H9 (cell line): ENCODE measurements at regions not wholly inside any gene's neighbourhood (a gene's known extent, or its start where the extent isn't known, plus 50 kb on each side); places are given as distances from the start of the nearest gene placed in this dataset.

Experiments used
- DNase-seq: peaks from one replicate; pipeline ENCODE4 v3.0.0-alpha.2; 2017
- H2AFZ ChIP-seq: one replicate; pipeline ENCODE4 v1.6.1; 2013; ENCODE audit warnings: mild to moderate bottlenecking, low read length, control low read depth, moderate library complexity
- H2AK5ac ChIP-seq: 2 replicates; pipeline ENCODE4 v1.6.1; 2013; ENCODE audit warnings: low read length, control low read depth, mixed read lengths; ENCODE audit not compliant: insufficient read length
- H2BK120ac ChIP-seq: one replicate; pipeline ENCODE4 v1.6.1; 2013; ENCODE audit warnings: low read depth, mild to moderate bottlenecking, low read length, control low read depth, inconsistent platforms; ENCODE audit not compliant: poor library complexity, severe bottlenecking
- H2BK12ac ChIP-seq: 2 replicates; pipeline ENCODE4 v1.6.1; 2013; ENCODE audit warnings: low read length, control low read depth, mixed read lengths, low read depth; ENCODE audit not compliant: insufficient read length
- H2BK15ac ChIP-seq: 2 replicates; pipeline ENCODE4 v1.6.1; 2013; ENCODE audit warnings: low read depth, low read length, control low read depth
- H2BK20ac ChIP-seq: one replicate; pipeline ENCODE4 v1.6.1; 2013; ENCODE audit warnings: low read depth, mild to moderate bottlenecking, low read length, control low read depth, inconsistent platforms; ENCODE audit not compliant: poor library complexity, severe bottlenecking
- H2BK5ac ChIP-seq: 2 replicates; pipeline ENCODE4 v1.6.1; 2013; ENCODE audit warnings: low read length, control low read depth, mixed read lengths; ENCODE audit not compliant: insufficient read length
- H3K14ac ChIP-seq: 2 replicates; pipeline ENCODE4 v1.6.1; 2013; ENCODE audit warnings: low read length, control low read depth; ENCODE audit not compliant: insufficient read depth
- H3K18ac ChIP-seq: 2 replicates; pipeline ENCODE4 v1.6.1; 2013; ENCODE audit warnings: low read depth, mild to moderate bottlenecking, mixed read lengths, low read length, control low read depth; ENCODE audit not compliant: insufficient read length
- H3K23ac ChIP-seq: 2 replicates; pipeline ENCODE4 v1.6.1; 2013; ENCODE audit warnings: low read length, control low read depth, mixed read lengths, low read depth; ENCODE audit not compliant: insufficient read length
- H3K23me2 ChIP-seq: 2 replicates; pipeline ENCODE4 v1.6.1; 2013; ENCODE audit warnings: low read depth, mild to moderate bottlenecking, mixed read lengths, low read length, control low read depth; ENCODE audit not compliant: insufficient read length, poor library complexity, severe bottlenecking
- H3K27ac ChIP-seq: 2 replicates; pipeline ENCODE4 v1.5.1; 2013; ENCODE audit warnings: low read length, control low read depth, mixed read lengths, low read depth; ENCODE audit not compliant: insufficient read length
- H3K27me3 ChIP-seq: 2 replicates; pipeline ENCODE4 v1.6.1; 2013; ENCODE audit warnings: low read length, control low read depth, inconsistent platforms; ENCODE audit not compliant: insufficient read depth
- H3K4ac ChIP-seq: 2 replicates; pipeline ENCODE4 v1.6.1; 2013; ENCODE audit warnings: low read depth, mild to moderate bottlenecking, control low read depth, inconsistent platforms, low read length, moderate library complexity
- H3K4me1 ChIP-seq: 2 replicates; pipeline ENCODE4 v1.6.1; 2013; ENCODE audit warnings: low read length, control low read depth, inconsistent platforms; ENCODE audit not compliant: insufficient read depth
- H3K4me2 ChIP-seq: 2 replicates; pipeline ENCODE4 v1.6.1; 2013; ENCODE audit warnings: low read length, control low read depth, mixed read lengths; ENCODE audit not compliant: insufficient read length, insufficient read depth
- H3K56ac ChIP-seq: 2 replicates; pipeline ENCODE4 v1.6.1; 2013; ENCODE audit warnings: low read depth, mild to moderate bottlenecking, mixed read lengths, low read length, control low read depth; ENCODE audit not compliant: insufficient read length
- H3K79me1 ChIP-seq: 2 replicates; pipeline ENCODE4 v1.6.1; 2013; ENCODE audit warnings: low read depth, mild to moderate bottlenecking, moderate library complexity, low read length, control low read depth, inconsistent platforms; ENCODE audit not compliant: insufficient read depth, poor library complexity, severe bottlenecking
- H3K79me2 ChIP-seq: 2 replicates; pipeline ENCODE4 v1.6.1; 2013; ENCODE audit warnings: low read length, control low read depth, inconsistent platforms; ENCODE audit not compliant: insufficient read depth
- H3K9ac ChIP-seq: 2 replicates; pipeline ENCODE4 v1.6.1; 2013; ENCODE audit warnings: low read length, control low read depth, mixed read lengths; ENCODE audit not compliant: insufficient read length; ENCODE audit errors: extremely low read depth
- H3K9me3 ChIP-seq: one replicate; pipeline ENCODE4 v1.6.1; 2013; ENCODE audit warnings: low read depth, low read length, inconsistent platforms; ENCODE audit not compliant: control insufficient read depth
- H3T11ph ChIP-seq: one replicate; pipeline ENCODE4 v1.6.1; 2013; ENCODE audit warnings: mild to moderate bottlenecking, low read length, control low read depth, inconsistent platforms
- H4K20me1 ChIP-seq: one replicate; pipeline ENCODE4 v1.6.1; 2013; ENCODE audit not compliant: control insufficient read depth, insufficient read length, insufficient read depth
- H4K5ac ChIP-seq: 2 replicates; pipeline ENCODE4 v1.6.1; 2013; ENCODE audit warnings: low read depth, mild to moderate bottlenecking, mixed read lengths, low read length, control low read depth; ENCODE audit not compliant: insufficient read length
- H4K8ac ChIP-seq: replicated peaks from 2 replicates; pipeline ENCODE4 v1.6.1; 2013; ENCODE audit warnings: low read length, control low read depth, mixed read lengths, low read depth; ENCODE audit not compliant: insufficient read length
- H4K91ac ChIP-seq: 2 replicates; pipeline ENCODE4 v1.6.1; 2013; ENCODE audit warnings: low read depth, mild to moderate bottlenecking, moderate library complexity, mixed read lengths, low read length, control low read depth; ENCODE audit not compliant: insufficient read length
- H3K27ac Mint-ChIP-seq, 3 experiments: 2 replicates in 2 of 3; 3 replicates in 1 of 3; pipeline ENCODE4 v1.8.0; 2020 to 2021; ENCODE audit warnings: mixed read lengths in 3 of 3, mild to moderate bottlenecking in 1 of 3, moderate library complexity in 1 of 3
- H3K27me3 Mint-ChIP-seq: 2 replicates; pipeline ENCODE4 v1.8.0; 2021; ENCODE audit warnings: low read depth, mild to moderate bottlenecking, moderate library complexity, mixed read lengths
- H3K36me3 Mint-ChIP-seq, 3 experiments: 2 replicates in 2 of 3; 3 replicates in 1 of 3; pipeline ENCODE4 v1.8.0; 2020 to 2021; ENCODE audit warnings: low read depth in 3 of 3, mixed read lengths in 3 of 3; ENCODE audit not compliant: insufficient read depth in 1 of 3
- H3K4me1 Mint-ChIP-seq, 2 experiments: 2 replicates each; pipeline ENCODE4 v1.8.0; 2020; ENCODE audit warnings: mixed read lengths in 2 of 2
- H3K4me3 Mint-ChIP-seq, 2 experiments: 2 replicates in 1 of 2; 3 replicates in 1 of 2; pipeline ENCODE4 v1.8.0; 2020 to 2021; ENCODE audit warnings: mild to moderate bottlenecking in 2 of 2, mixed read lengths in 2 of 2, moderate library complexity in 1 of 2
- H3K9me3 Mint-ChIP-seq, 2 experiments: 2 replicates in 1 of 2; 3 replicates in 1 of 2; pipeline ENCODE4 v1.8.0; 2020; ENCODE audit warnings: mild to moderate bottlenecking in 2 of 2, mixed read lengths in 2 of 2, moderate library complexity in 1 of 2
- WGBS: extraction: QIAGEN DNeasy Blood & Tissue Kit; methylation state at CpG from one replicate; pipeline ENCODE4 v1.1.7; 2013; ENCODE audit warnings: missing lambda C conversion rate, low lambda C conversion rate, mixed read lengths; ENCODE audit not compliant: insufficient read length; ENCODE audit errors: extremely low coverage; 5-methylcytosine and 5-hydroxymethylcytosine counted together
- TF ChIP-seq, protein P1 (sequence below): fragments of 200-600 bp; sonication (generic); conservative IDR thresholded peaks from 3 replicates; pipeline ENCODE4 v1.8.0; 2021; ENCODE audit warnings: antibody characterized with exemption, mild to moderate bottlenecking

DNA sequence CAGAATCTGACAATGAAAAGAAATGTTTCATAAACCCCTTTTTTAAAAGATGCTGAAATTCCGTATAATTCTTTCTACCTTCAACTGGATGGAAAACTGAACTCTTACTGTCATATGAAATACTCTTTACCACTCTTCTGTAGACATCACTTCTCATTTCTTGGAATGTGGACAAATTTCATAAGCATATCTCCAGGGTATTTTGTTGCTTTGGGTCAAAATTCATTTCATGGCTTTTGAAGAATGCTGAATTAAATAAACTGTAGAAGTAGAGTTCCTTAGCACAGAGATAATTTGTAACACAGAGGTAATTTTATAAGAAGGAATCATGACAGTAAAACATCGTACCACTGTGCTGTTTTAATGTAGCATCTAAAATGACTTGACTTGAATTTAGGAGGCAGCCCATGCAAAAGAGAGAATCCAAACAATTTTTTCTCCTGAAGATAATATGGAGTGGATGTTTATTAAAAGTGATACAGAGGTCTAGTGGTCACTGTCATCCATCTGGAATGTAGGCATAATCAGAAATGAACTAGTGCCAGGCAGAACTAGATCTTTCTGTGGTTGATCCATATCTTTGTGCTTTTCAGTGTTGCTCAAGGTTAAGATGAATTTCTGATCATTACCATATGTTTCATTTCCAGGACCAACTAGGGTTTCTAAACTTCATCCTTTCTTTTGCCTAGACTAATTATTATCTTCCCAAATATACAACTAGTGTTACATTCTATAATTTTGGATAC lies 492.0 kb downstream of the KIF20B start:
- Histone ChIP-seq H3K27me3 (no peaks in the 10 kb centered on the region), H2BK20ac (no peak overlapping the region), H3K23me2 (no peaks in the 10 kb centered on the region), H2BK15ac (no peak overlapping the region), H2BK120ac (no peak overlapping the region), H3K23ac (no peak overlapping the region), H3K56ac (no peak overlapping the region), H3K14ac (no peak overlapping the region), H3K4ac (no peak overlapping the region), H3K79me2 (no peaks in the 10 kb centered on the region), H3K27ac (no peak overlapping the region), H4K5ac (no peak overlapping the region), H3K9me3 (no peaks in the 10 kb centered on the region), H2AFZ (no peak overlapping the region), H4K20me1 (no peaks in the 10 kb centered on the region), H2BK12ac (no peak overlapping the region), H2BK5ac (no peak overlapping the region), H3K79me1 (no peaks in the 10 kb centered on the region), H2AK5ac (no peak overlapping the region), H3K9ac (no peak overlapping the region), H3K18ac (no peak overlapping the region), H3K4me1 (no peaks in the 10 kb centered on the region), H4K8ac (no peak overlapping the region), H3T11ph (no peak overlapping the region), H3K4me2 (no peak overlapping the region), H4K91ac (no peak overlapping the region)
- Mint-ChIP-seq H3K27me3 (no peaks in the 10 kb centered on the region), H3K4me1 (peaks cover 6 to 13% of the 10 kb centered on the region in 2 experiments), H3K36me3 (no peaks in the 10 kb centered on the region), H3K27ac (no peak overlapping the region), H3K9me3 (no peaks in the 10 kb centered on the region), H3K4me3 (no peak overlapping the region)
- no peak for DNase-seq
- TF ChIP-seq, protein P1, sequence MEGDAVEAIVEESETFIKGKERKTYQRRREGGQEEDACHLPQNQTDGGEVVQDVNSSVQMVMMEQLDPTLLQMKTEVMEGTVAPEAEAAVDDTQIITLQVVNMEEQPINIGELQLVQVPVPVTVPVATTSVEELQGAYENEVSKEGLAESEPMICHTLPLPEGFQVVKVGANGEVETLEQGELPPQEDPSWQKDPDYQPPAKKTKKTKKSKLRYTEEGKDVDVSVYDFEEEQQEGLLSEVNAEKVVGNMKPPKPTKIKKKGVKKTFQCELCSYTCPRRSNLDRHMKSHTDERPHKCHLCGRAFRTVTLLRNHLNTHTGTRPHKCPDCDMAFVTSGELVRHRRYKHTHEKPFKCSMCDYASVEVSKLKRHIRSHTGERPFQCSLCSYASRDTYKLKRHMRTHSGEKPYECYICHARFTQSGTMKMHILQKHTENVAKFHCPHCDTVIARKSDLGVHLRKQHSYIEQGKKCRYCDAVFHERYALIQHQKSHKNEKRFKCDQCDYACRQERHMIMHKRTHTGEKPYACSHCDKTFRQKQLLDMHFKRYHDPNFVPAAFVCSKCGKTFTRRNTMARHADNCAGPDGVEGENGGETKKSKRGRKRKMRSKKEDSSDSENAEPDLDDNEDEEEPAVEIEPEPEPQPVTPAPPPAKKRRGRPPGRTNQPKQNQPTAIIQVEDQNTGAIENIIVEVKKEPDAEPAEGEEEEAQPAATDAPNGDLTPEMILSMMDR = no peak
- no CpG with 5 or more reads among the region's 2 CpGs for WGBS
